Bronchial epithelial cell (primary cell): ENCODE measurements at regions not wholly inside any gene's neighbourhood (a gene's known extent, or its start where the extent isn't known, plus 50 kb on each side); places are given as distances from the start of the nearest gene placed in this dataset.

Experiments used
- DNase-seq: peaks from one replicate; pipeline ENCODE4 v3.0.0-alpha.2; 2010; ENCODE audit warnings: low read depth
- FAIRE-seq: peaks from 2 replicates; lab custom pipeline; 2011; peaks lifted over from hg19 to GRCh38; lab: Jason Lieb, UNC
- H3K27me3 ChIP-seq: 2 replicates; pipeline ENCODE4 v1.5.1; 2011; ENCODE audit warnings: low read length; ENCODE audit not compliant: control insufficient read depth, insufficient read depth
- H3K36me3 ChIP-seq: 2 replicates; pipeline ENCODE4 v1.5.1; 2011; ENCODE audit warnings: low read length; ENCODE audit not compliant: control insufficient read depth, insufficient read depth
- H3K4me3 ChIP-seq: 2 replicates; pipeline ENCODE4 v1.5.1; 2011; ENCODE audit warnings: mild to moderate bottlenecking, low read depth, low read length, control low read depth
- TF ChIP-seq, protein P1 (sequence below): IDR thresholded peaks from 2 replicates; pipeline ENCODE4 v1.5.1; 2011; ENCODE audit warnings: mild to moderate bottlenecking, moderate library complexity, low read length, control low read depth, inconsistent platforms; ENCODE audit not compliant: insufficient read depth, severe bottlenecking

DNA sequence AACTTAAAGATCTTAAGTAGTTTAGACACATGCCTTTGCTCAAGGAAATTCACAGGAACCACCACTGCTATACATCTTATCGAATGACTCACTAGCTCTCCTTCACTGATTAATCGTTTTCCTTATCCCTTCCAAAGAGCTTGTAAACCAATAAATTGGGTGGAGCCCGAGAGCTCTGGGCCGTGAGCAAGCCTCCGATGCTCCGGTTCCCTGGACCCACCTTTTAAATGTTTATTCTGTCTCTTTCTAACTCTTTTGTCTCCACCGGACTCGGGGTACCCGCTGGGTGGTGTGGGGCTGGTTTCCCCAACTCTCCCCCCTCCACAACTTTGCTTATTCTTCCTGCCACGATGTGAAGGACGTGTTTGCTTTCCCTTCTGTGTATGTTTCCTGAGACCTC, 292.9 kb upstream of the TMEFF2 start:
- Histone ChIP-seq H3K36me3 (no peaks in the 10 kb centered on the region), H3K27me3 (no peaks in the 10 kb centered on the region), H3K4me3 (no peak overlapping the region)
- no peak for DNase-seq
- FAIRE-seq, result no peak
- TF ChIP-seq, protein P1, sequence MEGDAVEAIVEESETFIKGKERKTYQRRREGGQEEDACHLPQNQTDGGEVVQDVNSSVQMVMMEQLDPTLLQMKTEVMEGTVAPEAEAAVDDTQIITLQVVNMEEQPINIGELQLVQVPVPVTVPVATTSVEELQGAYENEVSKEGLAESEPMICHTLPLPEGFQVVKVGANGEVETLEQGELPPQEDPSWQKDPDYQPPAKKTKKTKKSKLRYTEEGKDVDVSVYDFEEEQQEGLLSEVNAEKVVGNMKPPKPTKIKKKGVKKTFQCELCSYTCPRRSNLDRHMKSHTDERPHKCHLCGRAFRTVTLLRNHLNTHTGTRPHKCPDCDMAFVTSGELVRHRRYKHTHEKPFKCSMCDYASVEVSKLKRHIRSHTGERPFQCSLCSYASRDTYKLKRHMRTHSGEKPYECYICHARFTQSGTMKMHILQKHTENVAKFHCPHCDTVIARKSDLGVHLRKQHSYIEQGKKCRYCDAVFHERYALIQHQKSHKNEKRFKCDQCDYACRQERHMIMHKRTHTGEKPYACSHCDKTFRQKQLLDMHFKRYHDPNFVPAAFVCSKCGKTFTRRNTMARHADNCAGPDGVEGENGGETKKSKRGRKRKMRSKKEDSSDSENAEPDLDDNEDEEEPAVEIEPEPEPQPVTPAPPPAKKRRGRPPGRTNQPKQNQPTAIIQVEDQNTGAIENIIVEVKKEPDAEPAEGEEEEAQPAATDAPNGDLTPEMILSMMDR, result no peak

DNA sequence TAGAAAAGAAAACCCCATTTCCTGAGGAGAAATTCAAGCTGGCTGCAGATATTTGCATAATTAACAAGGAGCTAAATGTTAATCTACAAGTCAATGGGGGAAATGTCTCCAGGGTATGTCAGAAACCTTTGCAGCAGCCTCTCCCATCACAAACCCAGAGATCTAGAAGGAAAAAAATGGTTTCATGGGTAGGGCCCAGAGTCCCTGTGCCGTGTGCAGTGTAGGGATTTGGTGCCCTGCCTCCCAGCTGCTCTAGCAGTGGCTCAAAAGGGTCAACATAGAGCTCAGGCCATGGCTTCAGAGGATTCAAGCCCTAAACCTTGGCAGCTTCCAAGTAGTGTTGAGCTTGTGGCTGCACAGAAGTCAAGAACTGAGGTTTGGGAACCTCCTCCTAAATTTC, 290.2 kb upstream of the TMEFF2 start:
- TF ChIP-seq, protein P1, result no peak
- Histone ChIP-seq H3K4me3 (no peak overlapping the region), H3K27me3 (no peaks in the 10 kb centered on the region), H3K36me3 (no peaks in the 10 kb centered on the region)
- FAIRE-seq (no peak), DNase-seq (no peak)

DNA sequence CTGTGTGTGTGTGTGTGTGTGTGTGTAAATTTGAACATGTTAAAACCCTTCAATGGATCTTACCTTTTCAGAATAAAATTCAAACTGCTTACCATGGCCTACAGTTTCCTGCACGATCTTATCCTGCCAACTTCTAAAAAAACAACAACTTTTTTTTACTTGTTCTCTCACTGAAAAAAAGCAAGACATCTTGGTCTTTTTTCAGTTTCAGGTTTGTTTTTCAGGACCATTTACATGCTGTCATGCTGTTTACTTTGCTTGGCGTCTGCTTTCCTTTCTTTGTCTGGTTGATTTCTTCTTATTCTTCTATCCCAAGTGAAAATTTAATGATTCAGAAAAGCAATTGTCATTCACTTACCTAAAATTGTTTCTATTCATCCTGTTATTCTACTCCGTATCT, 286.3 kb upstream of the TMEFF2 start:
- TF ChIP-seq, protein P1, result no peak
- no peak for FAIRE-seq

DNA sequence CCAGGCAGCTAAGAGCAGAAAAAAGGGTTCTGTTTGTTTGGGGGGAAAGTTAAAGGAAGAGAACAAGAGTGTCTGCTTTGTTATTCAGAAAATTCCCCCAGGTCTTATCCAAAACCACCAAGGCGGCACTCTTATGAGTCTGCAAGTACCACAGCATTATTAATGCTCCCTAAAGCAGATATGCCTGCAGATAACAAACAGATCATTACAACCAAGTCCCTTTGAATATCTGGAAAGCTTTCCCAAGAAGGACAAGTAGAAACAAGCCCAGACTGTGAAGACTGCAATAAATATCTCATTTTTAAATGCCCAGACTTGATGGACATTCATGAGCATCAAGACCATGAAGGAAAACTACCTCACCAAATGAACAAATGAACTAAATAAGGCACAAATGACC, 278.6 kb upstream of the TMEFF2 start:
- DNase-seq, result peak; percentile 83

More for the DNA sequence above, 286.3 kb upstream of the TMEFF2 start:
- DNase-seq, result no peak
- Histone ChIP-seq H3K36me3 (no peaks in the 10 kb centered on the region), H3K4me3 (no peak overlapping the region), H3K27me3 (no peaks in the 10 kb centered on the region)

DNA sequence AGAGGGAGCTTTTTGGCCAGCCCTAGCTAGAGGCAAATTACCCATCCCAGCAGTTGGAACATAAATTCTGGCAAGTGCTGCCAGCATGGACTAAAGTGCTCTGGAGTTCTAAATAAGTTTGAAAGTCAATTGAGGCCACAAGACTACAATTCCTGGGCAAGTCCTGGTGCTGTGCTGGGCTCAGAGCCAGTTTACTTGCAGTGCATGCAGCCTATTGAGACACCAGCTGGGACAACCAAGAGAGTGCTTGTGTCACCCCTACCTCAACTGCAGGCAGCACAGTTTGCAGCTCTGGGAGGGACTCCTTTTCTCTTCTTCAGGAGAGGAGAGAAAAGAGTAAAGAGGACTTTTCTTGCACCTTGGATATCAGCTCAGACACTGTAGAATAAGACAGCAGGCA, 277.2 kb upstream of the TMEFF2 start:
- TF ChIP-seq, protein P1, result no peak
- Histone ChIP-seq H3K4me3 (no peak overlapping the region), H3K27me3 (no peaks in the 10 kb centered on the region), H3K36me3 (no peaks in the 10 kb centered on the region)
- no peak for FAIRE-seq
- no peak for DNase-seq

More for the DNA sequence above, 278.6 kb upstream of the TMEFF2 start:
- Histone ChIP-seq H3K36me3 (no peaks in the 10 kb centered on the region), H3K4me3 (no peak overlapping the region), H3K27me3 (no peaks in the 10 kb centered on the region)
- TF ChIP-seq, protein P1, result no peak
- no peak for FAIRE-seq

DNA sequence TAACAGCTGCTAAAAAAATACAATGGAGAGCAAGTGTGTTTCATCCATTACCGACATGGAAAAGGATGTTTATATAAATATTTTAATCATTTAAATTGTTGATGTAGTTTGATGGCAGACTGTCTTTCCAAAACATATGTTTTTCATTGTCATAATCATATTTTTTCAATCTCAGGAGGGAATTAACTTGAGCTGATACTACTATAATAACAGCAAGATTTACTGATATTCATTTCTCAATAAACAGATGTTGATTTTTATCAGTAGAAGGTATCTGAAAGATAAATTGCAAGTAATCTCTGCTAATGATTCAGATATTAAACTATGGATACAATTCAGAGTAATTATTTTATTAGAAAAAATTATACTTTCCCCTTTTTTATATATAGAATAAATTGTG, 274.9 kb upstream of the TMEFF2 start:
- H3K36me3 ChIP-seq, result no peaks in the 10 kb centered on the region
- no peaks in the 10 kb centered on the region for H3K27me3 ChIP-seq
- DNase-seq (no peak), FAIRE-seq (no peak)
- TF ChIP-seq, protein P1, result no peak
- no peak overlapping the region for H3K4me3 ChIP-seq
